ENCODE measurements at regions not wholly inside any gene's neighbourhood (a gene's known extent, or its start where the extent isn't known, plus 50 kb on each side); places are given as distances from the start of the nearest gene placed in this dataset.

DNA sequence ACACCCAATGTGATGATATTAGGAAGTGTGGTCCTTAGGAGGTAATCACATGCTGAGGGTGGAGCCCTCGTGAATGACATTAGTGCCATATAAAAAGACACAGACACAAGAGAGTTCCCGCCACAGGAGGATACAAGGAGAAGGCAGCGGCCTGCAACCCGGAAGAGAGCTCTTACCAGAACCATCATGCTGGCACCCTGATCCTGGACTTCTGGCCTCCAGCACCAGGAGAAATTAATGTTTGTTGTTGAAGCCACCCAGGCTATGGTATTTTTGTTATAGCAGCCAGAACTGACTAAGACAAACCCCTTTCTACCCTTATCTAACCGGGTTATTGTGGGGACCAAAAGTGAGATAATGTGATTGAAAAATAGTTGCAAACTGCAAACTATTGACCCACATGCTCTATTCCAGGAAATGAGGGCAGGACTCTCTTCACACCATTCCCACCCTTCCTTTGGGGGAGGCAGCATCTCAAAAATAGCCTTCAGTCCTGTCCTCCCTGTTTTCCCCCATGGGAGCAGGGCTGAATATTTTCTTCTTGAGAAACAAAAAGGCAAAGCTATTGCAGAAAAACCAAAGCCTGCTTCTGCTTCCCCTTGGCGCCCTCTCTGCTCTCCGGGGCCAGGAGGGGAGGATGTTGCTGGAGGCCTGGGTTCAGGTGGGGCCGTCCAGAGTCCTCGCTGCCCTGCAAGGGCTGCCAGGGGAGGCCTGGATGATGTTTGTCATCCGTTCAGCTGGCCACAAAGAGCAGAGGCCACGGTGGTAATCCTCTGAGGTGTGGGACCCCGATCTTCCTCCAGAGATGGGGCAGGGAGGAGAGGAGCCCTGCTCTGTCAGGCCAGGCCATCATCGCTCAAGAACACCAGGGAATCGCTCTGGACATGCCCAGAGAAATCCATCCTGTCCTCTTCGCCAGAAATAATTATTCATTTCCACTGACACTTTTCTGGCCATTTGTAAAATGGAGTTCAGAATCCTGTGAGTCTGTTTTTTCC lies 73.8 kb upstream of the HAAO start:
- TF ChIP-seq, protein P1, sequence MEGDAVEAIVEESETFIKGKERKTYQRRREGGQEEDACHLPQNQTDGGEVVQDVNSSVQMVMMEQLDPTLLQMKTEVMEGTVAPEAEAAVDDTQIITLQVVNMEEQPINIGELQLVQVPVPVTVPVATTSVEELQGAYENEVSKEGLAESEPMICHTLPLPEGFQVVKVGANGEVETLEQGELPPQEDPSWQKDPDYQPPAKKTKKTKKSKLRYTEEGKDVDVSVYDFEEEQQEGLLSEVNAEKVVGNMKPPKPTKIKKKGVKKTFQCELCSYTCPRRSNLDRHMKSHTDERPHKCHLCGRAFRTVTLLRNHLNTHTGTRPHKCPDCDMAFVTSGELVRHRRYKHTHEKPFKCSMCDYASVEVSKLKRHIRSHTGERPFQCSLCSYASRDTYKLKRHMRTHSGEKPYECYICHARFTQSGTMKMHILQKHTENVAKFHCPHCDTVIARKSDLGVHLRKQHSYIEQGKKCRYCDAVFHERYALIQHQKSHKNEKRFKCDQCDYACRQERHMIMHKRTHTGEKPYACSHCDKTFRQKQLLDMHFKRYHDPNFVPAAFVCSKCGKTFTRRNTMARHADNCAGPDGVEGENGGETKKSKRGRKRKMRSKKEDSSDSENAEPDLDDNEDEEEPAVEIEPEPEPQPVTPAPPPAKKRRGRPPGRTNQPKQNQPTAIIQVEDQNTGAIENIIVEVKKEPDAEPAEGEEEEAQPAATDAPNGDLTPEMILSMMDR (IDR thresholded peaks at IDR 0.05), result no peak
- TF ChIP-seq, protein P2, sequence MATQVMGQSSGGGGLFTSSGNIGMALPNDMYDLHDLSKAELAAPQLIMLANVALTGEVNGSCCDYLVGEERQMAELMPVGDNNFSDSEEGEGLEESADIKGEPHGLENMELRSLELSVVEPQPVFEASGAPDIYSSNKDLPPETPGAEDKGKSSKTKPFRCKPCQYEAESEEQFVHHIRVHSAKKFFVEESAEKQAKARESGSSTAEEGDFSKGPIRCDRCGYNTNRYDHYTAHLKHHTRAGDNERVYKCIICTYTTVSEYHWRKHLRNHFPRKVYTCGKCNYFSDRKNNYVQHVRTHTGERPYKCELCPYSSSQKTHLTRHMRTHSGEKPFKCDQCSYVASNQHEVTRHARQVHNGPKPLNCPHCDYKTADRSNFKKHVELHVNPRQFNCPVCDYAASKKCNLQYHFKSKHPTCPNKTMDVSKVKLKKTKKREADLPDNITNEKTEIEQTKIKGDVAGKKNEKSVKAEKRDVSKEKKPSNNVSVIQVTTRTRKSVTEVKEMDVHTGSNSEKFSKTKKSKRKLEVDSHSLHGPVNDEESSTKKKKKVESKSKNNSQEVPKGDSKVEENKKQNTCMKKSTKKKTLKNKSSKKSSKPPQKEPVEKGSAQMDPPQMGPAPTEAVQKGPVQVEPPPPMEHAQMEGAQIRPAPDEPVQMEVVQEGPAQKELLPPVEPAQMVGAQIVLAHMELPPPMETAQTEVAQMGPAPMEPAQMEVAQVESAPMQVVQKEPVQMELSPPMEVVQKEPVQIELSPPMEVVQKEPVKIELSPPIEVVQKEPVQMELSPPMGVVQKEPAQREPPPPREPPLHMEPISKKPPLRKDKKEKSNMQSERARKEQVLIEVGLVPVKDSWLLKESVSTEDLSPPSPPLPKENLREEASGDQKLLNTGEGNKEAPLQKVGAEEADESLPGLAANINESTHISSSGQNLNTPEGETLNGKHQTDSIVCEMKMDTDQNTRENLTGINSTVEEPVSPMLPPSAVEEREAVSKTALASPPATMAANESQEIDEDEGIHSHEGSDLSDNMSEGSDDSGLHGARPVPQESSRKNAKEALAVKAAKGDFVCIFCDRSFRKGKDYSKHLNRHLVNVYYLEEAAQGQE (IDR thresholded peaks at IDR 0.05; ENCODE audit: insufficient read depth in 1 of 2, low read depth in 2 of 2, low read length in 1 of 2), result no peak
- TF ChIP-seq SIN3A (IDR thresholded peaks at IDR 0.05; ENCODE audit: borderline replicate concordance, insufficient read depth, low read depth, low read length), result no peak

All from Panc1 (cell line).